Motor neuron (in vitro differentiated cells): ENCODE measurements at regions not wholly inside any gene's neighbourhood (a gene's known extent, or its start where the extent isn't known, plus 50 kb on each side); places are given as distances from the start of the nearest gene placed in this dataset.

Experiments
- ATAC-seq, 8 experiments: fragments of 200-7000 bp; cut with Tn5 transposase; replicated peaks in 6 of 8; 2 replicates each; pipeline ENCODE4 v1.8.0; 2021; ENCODE audit warnings: mild to moderate bottlenecking in 8 of 8, moderate library complexity in 8 of 8
- H3K27ac ChIP-seq, 2 donors: fragments of 250-450 bp; sonication (Bioruptor Pico); 2 replicates each; pipeline ENCODE4 v1.9.0; 2021; ENCODE audit warnings: antibody characterized with exemption in 2 of 2, mild to moderate bottlenecking in 2 of 2, moderate library complexity in 1 of 2
- H3K4me1 ChIP-seq, 2 donors: fragments of 250-450 bp; sonication (Bioruptor Pico); replicated peaks in 1 of 2; 2 replicates each; pipeline ENCODE4 v1.6.1; 2021; ENCODE audit warnings: antibody characterized with exemption in 2 of 2, mild to moderate bottlenecking in 2 of 2, moderate library complexity in 1 of 2
- H3K4me3 ChIP-seq, 5 donors: fragments of 250-450 bp; sonication (Bioruptor Pico); 2 replicates each; pipeline ENCODE4 v1.9.0; 2021; ENCODE audit warnings: antibody characterized with exemption in 5 of 5, mild to moderate bottlenecking in 5 of 5, moderate library complexity in 4 of 5
- WGBS, 10 experiments: fragments of 450-650 bp; shearing (Covaris generic); methylation state at CpG; one replicate each; pipeline ENCODE4 v1.0.0; 2022; 5-methylcytosine and 5-hydroxymethylcytosine counted together
- in situ Hi-C, 9 experiments: fragments of 400-800 bp; cut with MboI; loops; one replicate each; pipeline ENCODE4 v1.15.0; 2021; ENCODE audit warnings: low sequenced_read_pairs in 9 of 9, low pct_unique_long_range_greater_than_20kb in 2 of 9; ENCODE audit not compliant: unreplicated experiment in 9 of 9

GRCh38 chr6:103079867-103080266, 1686.4 kb downstream of the GRIK2 start:
- Histone ChIP-seq H3K4me3 (no peak overlapping the region), H3K4me1 (no peaks in the 10 kb centered on the region), H3K27ac (no peak overlapping the region)
- no peak for ATAC-seq
- in situ Hi-C loops = no loop called here
- WGBS, 10 experiments = 0 to 100% (median 78%) methylated on average over 1 of the region's 1 CpG; no CpG with 5 or more reads in 3 of the 10 experiments

- 11 to 100% (median 83%) methylated on average over 1 of the region's 1 CpG; no CpG with 5 or more reads in 1 of the 10 experiments for WGBS, 10 experiments
- no peak overlapping the region for H3K27ac ChIP-seq
- H3K4me3 ChIP-seq = no peak overlapping the region
- in situ Hi-C loops = no loop called here
- H3K4me1 ChIP-seq = no peaks in the 10 kb centered on the region
- no peak for ATAC-seq
These were observed 1668.6 kb downstream of the GRIK2 start for GRCh38 chr6:103062136-103062535.

DNA sequence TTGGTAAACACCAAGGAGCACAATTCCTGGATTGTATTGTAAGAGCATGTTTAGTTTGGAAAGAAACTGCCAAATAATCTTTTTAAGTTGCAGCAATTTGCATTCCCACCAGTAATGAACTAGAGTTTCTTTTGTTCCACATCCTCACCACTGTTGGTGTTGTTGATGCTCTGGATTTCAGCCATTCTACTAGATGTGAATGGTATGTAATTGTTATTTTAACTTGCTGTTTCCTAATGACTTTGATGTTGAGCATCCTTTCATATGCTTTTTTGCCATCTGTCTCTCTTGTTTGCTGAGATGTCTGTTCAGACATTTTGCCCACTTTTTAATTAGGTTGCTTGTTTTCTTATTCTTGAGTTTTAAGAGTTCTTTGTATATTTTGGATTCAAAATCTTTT, 1654.1 kb downstream of the GRIK2 start:
- H3K4me1 ChIP-seq = no peaks in the 10 kb centered on the region
- ATAC-seq = no peak
- in situ Hi-C loops = no loop called here
- no peak overlapping the region for H3K4me3 ChIP-seq
- no peak overlapping the region for H3K27ac ChIP-seq

DNA sequence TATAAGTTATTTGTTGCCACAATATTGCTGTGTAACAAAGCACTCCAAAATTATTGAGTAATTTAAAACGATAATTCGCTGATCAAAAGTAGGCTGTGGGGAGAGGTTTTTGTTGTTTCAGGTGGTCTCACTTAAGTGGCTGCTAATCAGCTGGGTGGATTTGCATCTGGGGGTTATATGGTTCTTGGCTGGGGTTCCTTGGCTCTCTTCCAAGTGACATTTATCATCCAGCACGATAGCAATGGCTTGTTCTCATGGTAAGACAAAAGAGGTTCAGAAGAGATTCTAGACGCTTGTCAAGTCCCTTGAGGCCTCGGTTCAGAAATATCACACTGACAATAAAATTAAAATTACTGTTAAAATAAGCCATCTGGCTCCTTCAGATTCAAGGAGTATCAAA, 1648.8 kb downstream of the GRIK2 start:
- no peaks in the 10 kb centered on the region for H3K4me1 ChIP-seq
- WGBS, 10 experiments = 24 to 100% (median 53%) methylated on average over 2 to 5 of the region's 5 CpGs
- no peak for ATAC-seq
- in situ Hi-C loops = no loop called here
- H3K27ac ChIP-seq = no peak overlapping the region
- H3K4me3 ChIP-seq = no peak overlapping the region

- Histone ChIP-seq H3K4me1 (no peaks in the 10 kb centered on the region), H3K4me3 (no peak overlapping the region), H3K27ac (no peak overlapping the region)
- WGBS, 10 experiments = 60 to 86% (median 82%) methylated on average over 1 to 2 of the region's 2 CpGs; no CpG with 5 or more reads in 6 of the 10 experiments
- in situ Hi-C loops = no loop called here
- no peak for ATAC-seq
These were observed 1643.3 kb downstream of the GRIK2 start for GRCh38 chr6:103036846-103037245.

GRCh38 chr6:103027271-103027931, 1633.9 kb downstream of the GRIK2 start:
- peak in 2 of 8 experiments; percentile 33 to 94 for ATAC-seq

GRCh38 chr6:103018426-103018825, 1624.9 kb downstream of the GRIK2 start:
- 37 to 88% (median 67%) methylated on average over 1 to 5 of the region's 7 CpGs; no CpG with 5 or more reads in 7 of the 10 experiments for WGBS, 10 experiments
- no peak for ATAC-seq

More at GRCh38 chr6:103027271-103027931, 1633.9 kb downstream of the GRIK2 start:
- H3K4me1 ChIP-seq = no peaks in the 10 kb centered on the region
- in situ Hi-C loops = no loop called here
- WGBS, 10 experiments = 0 to 100% (median 79%) methylated on average over 1 to 6 of the region's 7 CpGs
- H3K27ac ChIP-seq = no peak overlapping the region
- H3K4me3 ChIP-seq = no peak overlapping the region

GRCh38 chr6:103017878-103018277, 1624.4 kb downstream of the GRIK2 start:
- WGBS, 10 experiments = 0 to 100% (median 96%) methylated on average over 1 to 7 of the region's 9 CpGs; no CpG with 5 or more reads in 2 of the 10 experiments
- ATAC-seq = no peak
- in situ Hi-C loops = no loop called here
- Histone ChIP-seq H3K4me1 (no peaks in the 10 kb centered on the region), H3K27ac (no peak overlapping the region), H3K4me3 (no peak overlapping the region)

More at GRCh38 chr6:103018426-103018825, 1624.9 kb downstream of the GRIK2 start:
- Histone ChIP-seq H3K4me3 (no peak overlapping the region), H3K27ac (no peak overlapping the region), H3K4me1 (no peaks in the 10 kb centered on the region)
- in situ Hi-C loops = no loop called here

GRCh38 chr6:103011605-103012004, 1618.1 kb downstream of the GRIK2 start:
- no peak overlapping the region for H3K27ac ChIP-seq
- no peak for ATAC-seq
- H3K4me3 ChIP-seq = no peak overlapping the region
- in situ Hi-C loops = no loop called here
- no peaks in the 10 kb centered on the region for H3K4me1 ChIP-seq
- WGBS, 10 experiments = 0 to 100% (median 60%) methylated on average over 1 to 2 of the region's 2 CpGs

- no peak overlapping the region for H3K27ac ChIP-seq
- no peaks in the 10 kb centered on the region for H3K4me1 ChIP-seq
- in situ Hi-C loops = no loop called here
- H3K4me3 ChIP-seq = no peak overlapping the region
- no peak for ATAC-seq
- WGBS, 10 experiments = 0 to 93% (median 77%) methylated on average over 1 to 3 of the region's 3 CpGs
These were observed 1608.8 kb downstream of the GRIK2 start for GRCh38 chr6:103002282-103002681.

GRCh38 chr6:103001724-103002123, 1608.2 kb downstream of the GRIK2 start:
- Histone ChIP-seq H3K4me1 (no peaks in the 10 kb centered on the region), H3K4me3 (no peak overlapping the region), H3K27ac (no peak overlapping the region)
- WGBS, 10 experiments = 13 to 100% (median 73%) methylated on average over 1 of the region's 1 CpG; no CpG with 5 or more reads in 2 of the 10 experiments
- ATAC-seq = peak in 1 of 8 experiments; percentile 17
- in situ Hi-C loops = no loop called here

DNA sequence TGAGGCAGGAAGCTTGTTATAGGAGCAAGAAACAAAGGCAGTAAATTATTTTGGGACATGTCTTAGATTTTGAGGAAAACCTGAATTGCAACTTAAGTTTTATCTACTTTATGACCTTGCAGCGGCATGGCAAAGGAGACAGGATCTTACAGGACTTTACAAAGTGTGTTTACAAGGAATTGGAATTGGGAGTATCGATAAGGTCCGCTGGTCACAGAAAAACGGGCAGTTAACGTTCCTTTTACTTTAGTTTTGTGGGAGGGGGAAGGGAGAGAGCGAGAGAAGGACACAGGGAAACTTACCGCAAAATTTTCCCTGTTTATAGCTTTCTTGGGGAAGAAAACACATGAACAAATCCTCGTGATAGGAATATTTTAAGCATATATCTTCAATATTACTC, 1607.2 kb downstream of the GRIK2 start:
- in situ Hi-C loops = no loop called here
- 0 to 100% (median 36%) methylated on average over 1 to 8 of the region's 8 CpGs; no CpG with 5 or more reads in 2 of the 10 experiments for WGBS, 10 experiments
- no peak for ATAC-seq
- Histone ChIP-seq H3K4me1 (no peaks in the 10 kb centered on the region), H3K4me3 (no peak overlapping the region), H3K27ac (no peak overlapping the region)

DNA sequence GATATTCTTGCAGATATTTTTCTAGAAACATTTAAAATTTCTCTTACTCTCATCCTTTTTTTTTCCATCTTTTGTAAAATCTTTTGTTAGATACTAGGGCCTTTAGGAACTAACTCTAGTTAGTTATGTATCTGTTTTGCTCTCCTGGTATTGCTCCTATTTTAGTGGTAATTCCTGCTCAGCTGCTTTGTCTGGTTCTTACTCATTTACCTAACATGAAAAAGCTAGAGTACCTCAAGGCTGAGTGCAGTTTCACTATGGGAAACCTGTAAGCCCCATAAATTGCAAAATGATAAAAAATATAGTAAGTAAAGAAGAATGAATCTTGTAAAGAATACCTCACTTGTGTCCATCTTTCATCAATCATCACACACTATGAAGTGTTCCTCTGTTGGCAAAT, 1602.0 kb downstream of the GRIK2 start:
- in situ Hi-C loops = no loop called here
- H3K27ac ChIP-seq = no peak overlapping the region
- no peaks in the 10 kb centered on the region for H3K4me1 ChIP-seq
- no peak for ATAC-seq
- H3K4me3 ChIP-seq = no peak overlapping the region

DNA sequence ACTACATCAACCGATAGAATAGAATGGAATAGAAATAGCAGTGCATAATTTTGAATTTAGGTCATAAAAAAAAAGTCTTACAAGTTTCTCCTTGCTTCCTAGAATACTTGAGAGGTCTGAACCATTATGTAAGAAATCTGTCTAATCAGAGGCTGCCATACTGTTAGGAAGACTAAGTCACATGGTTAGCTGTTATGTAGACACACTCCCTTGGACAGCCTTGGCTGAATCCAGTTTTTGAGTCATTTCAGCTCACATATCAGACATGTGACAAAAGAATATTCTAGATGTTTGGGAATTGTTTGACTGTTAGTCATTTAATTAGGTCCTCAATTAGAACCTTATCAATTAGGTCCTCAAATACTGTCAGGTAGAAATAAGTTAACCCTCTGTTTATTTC, 1601.4 kb downstream of the GRIK2 start:
- Histone ChIP-seq H3K4me1 (no peaks in the 10 kb centered on the region), H3K4me3 (no peak overlapping the region), H3K27ac (no peak overlapping the region)
- 0 to 100% (median 91%) methylated on average over 1 of the region's 1 CpG; no CpG with 5 or more reads in 4 of the 10 experiments for WGBS, 10 experiments
- no peak for ATAC-seq
- in situ Hi-C loops = no loop called here
